GM12892 (cell line): ENCODE measurements at regions not wholly inside any gene's neighbourhood (a gene's known extent, or its start where the extent isn't known, plus 50 kb on each side); places are given as distances from the start of the nearest gene placed in this dataset.
"Not testable (repeated sequence)": the region's sequence is repeated elsewhere in the genome, so short reads cannot be mapped to it uniquely, and the experiment has no call there.

Source experiments
- DNase-seq: peaks from one replicate; pipeline ENCODE4 v3.0.0; 2011; ENCODE audit not compliant: insufficient read length
- FAIRE-seq: peaks from 2 replicates; lab custom pipeline; 2011; peaks lifted over from hg19 to GRCh38; lab: Jason Lieb, UNC
- POLR2A ChIP-seq: IDR thresholded peaks from 2 replicates; pipeline ENCODE4 v1.6.1; 2011; ENCODE audit warnings: low read depth, low read length, control low read depth
- POLR2AphosphoS5 ChIP-seq: IDR thresholded peaks from 2 replicates; pipeline ENCODE4 v1.6.1; 2011; ENCODE audit warnings: low read depth, low read length, control low read depth
- TAF1 ChIP-seq: IDR thresholded peaks from 2 replicates; pipeline ENCODE4 v1.6.1; 2011; ENCODE audit warnings: low read depth, mild to moderate bottlenecking, control low read depth, low read length, borderline replicate concordance

DNA sequence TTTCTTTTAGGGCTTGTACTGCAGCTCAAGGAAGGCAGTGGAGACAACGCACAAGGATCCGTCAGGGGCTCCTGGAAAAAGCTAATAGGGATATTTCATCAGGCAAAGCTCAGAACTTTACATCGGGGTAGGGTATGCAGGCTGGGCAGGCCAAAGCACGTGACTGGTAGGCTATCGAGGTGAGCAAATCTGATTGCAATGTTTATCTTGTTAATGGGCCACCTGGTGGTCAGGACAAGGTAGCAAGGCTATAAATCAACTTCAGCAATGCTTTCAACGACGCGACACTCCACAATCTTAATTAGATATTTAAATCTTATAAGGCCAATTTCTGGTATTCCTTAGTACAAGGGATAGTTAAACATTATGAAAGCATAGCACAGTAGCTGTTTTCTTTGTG lies 1302.8 kb upstream of the EYS start:
- DNase-seq (no peak), FAIRE-seq (no peak)

DNA sequence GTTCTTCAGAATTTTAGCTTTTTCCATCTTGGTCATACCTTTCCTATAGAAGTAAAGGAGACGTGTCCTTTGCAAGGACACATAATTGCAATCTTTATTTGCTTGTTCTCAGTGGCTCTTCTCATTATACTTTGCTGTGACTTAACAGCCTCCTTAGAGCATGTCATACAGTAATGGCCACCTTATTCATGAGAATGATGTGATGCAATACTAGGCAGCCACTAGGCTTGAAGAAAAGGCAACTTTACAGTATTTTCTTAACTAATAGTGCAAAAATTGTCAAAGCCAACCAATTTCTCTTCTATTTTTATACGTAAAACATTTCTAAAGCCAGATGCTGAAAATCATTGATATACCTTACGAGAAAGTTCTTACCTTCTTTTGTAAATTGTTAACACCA lies 1296.8 kb upstream of the EYS start:
- DNase-seq, result no peak
- FAIRE-seq, result no peak
- TF ChIP-seq POLR2A (no peak), POLR2AphosphoS5 (no peak), TAF1 (no peak)

More for the DNA sequence above, 1302.8 kb upstream of the EYS start:
- TF ChIP-seq TAF1, result no peak
- no peak for TF ChIP-seq POLR2A
- TF ChIP-seq POLR2AphosphoS5, result no peak

DNA sequence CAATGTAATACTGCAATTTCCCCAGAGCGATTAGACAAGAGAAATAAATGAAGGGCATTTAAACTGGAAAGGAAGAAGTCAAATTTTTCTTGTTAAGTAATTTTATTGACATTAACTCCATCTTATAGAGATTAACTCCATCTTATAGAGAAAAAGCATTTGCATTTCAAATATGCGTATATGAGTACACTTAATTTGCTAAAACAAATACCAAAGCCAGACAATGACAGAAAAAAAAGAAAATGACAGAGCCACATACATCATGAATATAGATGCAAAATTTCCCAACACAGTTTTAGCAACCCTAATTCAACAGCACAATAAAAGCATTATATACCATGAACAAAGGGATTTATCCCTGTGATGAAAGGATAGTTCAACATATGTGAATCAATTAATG lies 1293.1 kb upstream of the EYS start:
- FAIRE-seq (no peak), DNase-seq (no peak)
- TF ChIP-seq POLR2AphosphoS5 (no peak), POLR2A (no peak), TAF1 (no peak)

DNA sequence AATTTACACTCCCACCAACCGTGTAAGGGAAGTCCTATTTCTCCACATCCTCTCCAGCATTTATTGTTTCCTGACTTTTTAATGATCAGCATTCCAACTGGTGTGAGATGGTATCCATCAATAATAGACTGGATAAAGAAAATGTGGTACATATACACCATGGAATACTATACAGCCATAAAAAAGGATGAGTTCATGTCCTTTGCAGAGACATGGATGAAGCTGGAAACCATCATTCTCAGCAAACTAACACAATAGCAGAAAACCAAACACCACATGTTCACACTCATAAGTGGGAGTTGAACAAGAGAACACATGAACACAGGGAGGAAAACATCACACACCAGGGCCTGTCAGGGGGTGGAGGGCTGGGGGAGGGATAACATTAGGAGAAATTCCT lies 1290.6 kb upstream of the EYS start:
- not testable (repeated sequence) for FAIRE-seq, DNase-seq

DNA sequence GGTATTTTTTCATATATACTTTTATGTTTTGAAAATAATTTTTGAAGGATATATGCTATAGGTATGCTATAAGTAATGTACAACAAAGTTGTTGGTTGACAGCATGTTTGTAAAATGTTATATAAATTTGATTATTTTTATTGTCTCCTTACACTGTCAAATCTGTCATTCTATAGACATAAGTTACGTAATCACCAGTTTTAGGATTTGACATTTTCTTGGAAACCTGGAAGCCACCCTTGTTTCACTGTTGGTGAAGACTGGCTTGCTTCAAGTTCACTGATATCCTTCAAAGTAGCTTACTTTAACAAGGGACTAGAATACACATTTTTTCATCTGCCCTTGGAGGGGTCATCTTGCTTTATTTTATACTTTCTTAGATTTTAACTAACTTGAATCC lies 1288.6 kb upstream of the EYS start:
- no peak for DNase-seq
- no peak for FAIRE-seq
- no peak for TF ChIP-seq POLR2A
- no peak for TF ChIP-seq POLR2AphosphoS5
- no peak for TF ChIP-seq TAF1

DNA sequence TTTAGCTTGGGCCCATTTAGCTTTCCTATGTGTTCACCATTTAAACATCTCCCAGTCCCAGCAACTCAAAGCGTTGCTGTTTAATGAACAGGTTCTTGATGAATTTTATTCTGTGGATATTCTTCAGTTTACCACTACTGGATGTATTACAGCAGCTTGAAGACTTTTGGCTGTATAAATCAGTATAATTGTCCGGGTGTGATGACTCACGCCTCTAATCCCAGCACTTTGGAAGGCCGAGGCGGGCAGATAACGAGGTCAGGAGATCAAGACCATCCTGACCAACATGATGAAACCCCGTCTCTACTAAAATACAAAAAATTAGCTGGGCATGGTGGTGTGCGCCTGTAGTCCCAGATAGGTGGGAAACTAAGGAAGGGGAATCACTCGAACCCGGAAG lies 1286.7 kb upstream of the EYS start:
- not testable (repeated sequence) for DNase-seq, FAIRE-seq

DNA sequence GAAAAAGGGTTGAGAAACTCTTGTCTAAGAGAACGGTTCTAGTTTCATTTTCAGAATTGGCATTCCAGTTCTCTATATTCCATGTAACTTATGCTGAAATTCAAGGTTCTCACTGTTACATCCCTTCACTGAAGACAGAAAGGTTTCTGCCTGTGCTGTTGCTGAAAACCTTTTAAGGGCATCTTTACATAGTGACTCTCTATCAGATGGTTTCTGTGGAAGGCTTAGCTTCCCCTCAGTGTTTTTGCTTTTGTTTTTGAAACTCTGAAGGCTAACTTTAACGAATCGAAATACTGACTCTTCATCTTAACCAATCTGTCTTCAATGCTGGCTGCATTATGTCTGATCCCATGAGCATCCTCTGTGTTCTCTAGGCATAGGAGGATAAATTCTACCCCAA lies 1286.2 kb upstream of the EYS start:
- no peak for FAIRE-seq
- no peak for DNase-seq

DNA sequence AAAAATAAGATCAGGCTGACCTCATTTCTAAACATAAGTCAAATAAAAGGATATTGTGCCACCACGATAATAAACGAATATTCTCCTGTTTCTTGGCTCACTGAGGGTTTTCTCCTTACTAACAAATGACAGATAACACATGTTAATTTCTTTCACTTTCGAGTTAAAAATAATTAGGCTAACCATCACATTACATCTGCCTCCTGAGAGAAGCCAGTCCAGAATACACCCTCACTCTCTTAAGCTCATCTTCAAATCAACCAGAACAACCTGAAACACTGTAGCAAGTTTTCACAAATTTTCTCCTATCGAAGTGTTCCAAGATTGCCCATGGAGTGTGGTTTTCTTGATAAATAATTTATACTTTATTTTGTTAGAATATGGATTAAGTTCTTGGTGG lies 1285.6 kb upstream of the EYS start:
- no peak for DNase-seq
- no peak for TF ChIP-seq POLR2A
- no peak for TF ChIP-seq POLR2AphosphoS5
- TF ChIP-seq TAF1, result no peak
- FAIRE-seq, result no peak

More for the DNA sequence above, 1286.2 kb upstream of the EYS start:
- no peak for TF ChIP-seq TAF1
- no peak for TF ChIP-seq POLR2A
- TF ChIP-seq POLR2AphosphoS5, result no peak

DNA sequence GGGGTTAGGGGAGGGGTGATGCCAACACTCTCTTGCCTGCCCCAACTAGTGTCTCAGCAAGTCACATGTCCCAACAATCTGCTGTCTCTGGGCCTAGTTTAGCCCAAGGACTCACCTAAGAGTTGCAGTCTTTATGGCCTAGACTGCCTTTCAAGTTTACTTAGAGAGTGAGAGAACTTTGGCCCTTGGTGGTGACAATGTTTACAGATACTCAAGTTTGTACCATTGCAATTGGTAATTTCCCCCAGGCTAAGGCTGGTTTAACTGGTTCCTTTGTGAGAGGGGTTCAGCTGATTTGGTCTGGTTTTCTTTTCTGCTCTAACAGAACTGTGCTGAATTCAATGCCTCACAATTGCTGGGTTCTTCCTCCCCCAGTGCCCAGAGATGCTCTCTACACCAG lies 1279.9 kb upstream of the EYS start:
- FAIRE-seq, result no peak
- no peak for DNase-seq
- TF ChIP-seq POLR2A, result no peak
- TF ChIP-seq TAF1, result no peak
- TF ChIP-seq POLR2AphosphoS5, result no peak

DNA sequence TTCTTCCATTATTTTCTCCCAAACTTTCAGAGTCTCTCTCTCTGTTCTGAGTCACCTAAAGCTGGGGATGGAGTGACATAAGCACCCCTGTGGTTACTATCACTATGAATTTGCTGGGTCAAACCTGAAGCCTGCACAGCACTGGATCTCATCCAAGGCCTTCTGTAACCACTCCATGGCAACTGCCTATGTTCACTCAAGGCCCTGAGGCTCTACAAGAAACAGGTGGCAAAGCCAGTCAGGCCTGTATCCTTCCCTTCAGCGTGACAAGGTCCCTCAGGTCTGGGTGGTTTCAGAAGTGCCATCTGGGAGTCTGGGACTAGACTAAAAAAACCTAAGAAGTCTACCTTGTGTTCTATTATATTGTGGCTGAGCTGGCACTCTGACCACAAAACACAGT lies 1278.8 kb upstream of the EYS start:
- DNase-seq (no peak), FAIRE-seq (no peak)
- TF ChIP-seq POLR2AphosphoS5, result no peak
- TF ChIP-seq TAF1, result no peak

DNA sequence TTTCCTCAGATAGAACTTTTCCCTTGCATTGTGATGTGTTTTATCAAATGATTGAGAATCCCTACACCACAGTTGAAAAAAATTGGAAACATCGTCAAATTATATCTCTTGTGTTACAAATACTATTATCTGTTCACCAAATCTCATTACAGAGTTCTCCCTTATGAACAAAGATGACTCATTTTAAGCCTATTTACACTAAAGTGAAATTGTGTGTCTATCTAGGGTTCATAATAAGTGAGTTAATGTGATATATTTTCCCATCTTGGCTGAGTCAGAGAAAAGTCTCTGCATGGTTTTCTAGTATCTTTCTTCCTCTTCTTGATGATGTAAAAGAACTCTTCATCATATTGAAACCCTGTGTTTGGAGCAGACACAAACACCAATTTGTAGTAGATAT lies 1263.3 kb upstream of the EYS start:
- TF ChIP-seq POLR2AphosphoS5 (no peak), POLR2A (no peak), TAF1 (no peak)
- DNase-seq, result no peak

DNA sequence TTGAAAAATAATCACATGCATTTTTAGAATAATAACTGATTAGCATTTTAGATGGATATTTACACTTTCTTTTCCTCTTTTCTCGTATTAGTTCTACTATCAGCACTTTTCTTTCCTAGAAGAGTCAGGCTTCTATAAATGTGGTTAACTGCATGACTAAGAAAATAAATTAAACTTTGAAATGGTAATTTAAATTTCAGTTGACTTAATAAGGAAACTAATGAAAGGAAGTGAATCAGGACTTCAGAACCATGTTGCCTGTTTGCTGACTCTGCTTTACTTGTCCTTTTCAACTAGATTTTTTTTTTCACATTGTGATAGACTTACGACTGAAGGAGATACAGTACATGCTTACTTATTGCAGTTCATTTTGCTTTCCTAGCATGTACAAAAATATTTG lies 1258.2 kb upstream of the EYS start:
- FAIRE-seq (no peak), DNase-seq (no peak)
- TF ChIP-seq TAF1, result no peak
- TF ChIP-seq POLR2AphosphoS5, result no peak
- TF ChIP-seq POLR2A, result no peak

More for the DNA sequence above, 1263.3 kb upstream of the EYS start:
- FAIRE-seq, result no peak

DNA sequence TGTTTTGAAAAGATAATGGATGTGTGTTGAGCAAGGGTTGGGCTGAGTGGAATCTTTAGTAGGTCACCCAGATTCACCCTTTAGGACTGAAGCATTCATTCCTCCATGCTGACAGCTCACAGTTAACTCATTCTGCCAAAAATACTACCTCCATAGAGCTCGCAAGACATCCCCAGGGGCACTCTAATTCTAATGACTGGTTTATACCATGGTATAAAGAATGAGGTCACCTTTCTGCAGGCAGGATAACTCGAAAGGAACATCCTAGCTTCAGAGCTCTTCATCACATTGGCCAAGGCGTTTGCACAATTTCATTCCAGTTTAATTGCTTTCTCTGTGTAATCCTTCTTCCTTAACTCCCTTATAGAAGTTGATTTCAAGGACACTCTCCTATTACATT lies 1257.2 kb upstream of the EYS start:
- DNase-seq (no peak), FAIRE-seq (no peak)
- no peak for TF ChIP-seq POLR2A
- no peak for TF ChIP-seq TAF1
- TF ChIP-seq POLR2AphosphoS5, result no peak

DNA sequence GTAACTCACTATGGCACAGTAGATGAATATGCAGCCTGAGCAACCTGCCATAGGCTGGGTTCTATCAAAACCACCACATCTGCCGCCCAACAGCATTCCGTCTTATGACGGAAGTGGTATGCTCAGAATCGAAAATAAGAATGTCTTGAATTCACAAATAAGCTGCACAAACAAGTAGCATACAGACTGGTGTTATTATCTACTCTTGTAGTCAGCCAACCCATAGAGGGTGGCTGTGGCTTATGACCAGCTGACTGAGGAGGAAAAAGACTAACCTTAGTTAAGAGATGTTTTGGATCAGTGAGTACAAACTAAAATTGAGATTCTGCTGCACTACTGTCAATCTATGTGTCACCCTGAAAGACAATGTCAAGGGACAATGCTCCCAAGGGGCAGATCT lies 1255.1 kb upstream of the EYS start:
- no peak for TF ChIP-seq TAF1
- TF ChIP-seq POLR2AphosphoS5, result no peak
- TF ChIP-seq POLR2A, result no peak
- no peak for FAIRE-seq

More for the DNA sequence above, 1255.1 kb upstream of the EYS start:
- DNase-seq, result no peak
